ENCODE measurements at regions not wholly inside any gene's neighbourhood (a gene's known extent, or its start where the extent isn't known, plus 50 kb on each side); places are given as distances from the start of the nearest gene placed in this dataset.
"Not testable (repeated sequence)": the region's sequence is repeated elsewhere in the genome, so short reads cannot be mapped to it uniquely, and the experiment has no call there.

- H3K36me3 ChIP-seq (replicated peaks in 1 of 2); H3K27ac ChIP-seq; DNase-seq; intact Hi-C loops (cut with DNase I); H3K9me3 ChIP-seq (replicated peaks in 1 of 3); H3K27me3 ChIP-seq; H3K4me3 ChIP-seq; H3K4me1 ChIP-seq (replicated peaks in 1 of 2): not testable (repeated sequence)
- WGBS, 4 donors, result 83 to 89% (median 87%) methylated on average over 15 to 30 of the region's 30 CpGs
Observed at GRCh38 chr17:26981845-26982425, 312.0 kb upstream of the WSB1 start.

- intact Hi-C loops (cut with DNase I); DNase-seq; H3K27ac ChIP-seq; H3K27me3 ChIP-seq; H3K9me3 ChIP-seq (replicated peaks in 1 of 3); H3K4me3 ChIP-seq; H3K36me3 ChIP-seq (replicated peaks in 1 of 2); H3K4me1 ChIP-seq (replicated peaks in 1 of 2): not testable (repeated sequence)
- 76 to 90% (median 80%) methylated on average over 3 of the region's 3 CpGs for WGBS, 4 donors
Observed at GRCh38 chr17:26982563-26982962, 311.4 kb upstream of the WSB1 start.

GRCh38 chr17:26987851-26988250 is 306.1 kb upstream of the WSB1 start:
- H3K4me1 ChIP-seq (replicated peaks in 1 of 2); H3K4me3 ChIP-seq; H3K27ac ChIP-seq; intact Hi-C loops (cut with DNase I); DNase-seq; H3K9me3 ChIP-seq (replicated peaks in 1 of 3); H3K27me3 ChIP-seq; H3K36me3 ChIP-seq (replicated peaks in 1 of 2): not testable (repeated sequence)
- 52 to 64% (median 63%) methylated on average over 3 of the region's 3 CpGs for WGBS, 4 donors

GRCh38 chr17:26994648-26995047 is 299.3 kb upstream of the WSB1 start:
- not testable (repeated sequence) for H3K4me3 ChIP-seq

GRCh38 chr17:26996146-26996916 is 297.6 kb upstream of the WSB1 start:
- intact Hi-C loops (cut with DNase I); H3K27me3 ChIP-seq; DNase-seq; H3K36me3 ChIP-seq (replicated peaks in 1 of 2); H3K9me3 ChIP-seq (replicated peaks in 1 of 3); H3K4me1 ChIP-seq (replicated peaks in 1 of 2); H3K4me3 ChIP-seq; H3K27ac ChIP-seq: not testable (repeated sequence)
- 55 to 67% (median 65%) methylated on average over 5 to 7 of the region's 7 CpGs for WGBS, 4 donors

More at GRCh38 chr17:26994648-26995047, 299.3 kb upstream of the WSB1 start:
- H3K4me1 ChIP-seq (replicated peaks in 1 of 2); H3K27me3 ChIP-seq; intact Hi-C loops (cut with DNase I); H3K27ac ChIP-seq; H3K9me3 ChIP-seq (replicated peaks in 1 of 3); H3K36me3 ChIP-seq (replicated peaks in 1 of 2); DNase-seq: not testable (repeated sequence)
- 70 to 78% (median 76%) methylated on average over 4 to 6 of the region's 6 CpGs for WGBS, 4 donors

DNA sequence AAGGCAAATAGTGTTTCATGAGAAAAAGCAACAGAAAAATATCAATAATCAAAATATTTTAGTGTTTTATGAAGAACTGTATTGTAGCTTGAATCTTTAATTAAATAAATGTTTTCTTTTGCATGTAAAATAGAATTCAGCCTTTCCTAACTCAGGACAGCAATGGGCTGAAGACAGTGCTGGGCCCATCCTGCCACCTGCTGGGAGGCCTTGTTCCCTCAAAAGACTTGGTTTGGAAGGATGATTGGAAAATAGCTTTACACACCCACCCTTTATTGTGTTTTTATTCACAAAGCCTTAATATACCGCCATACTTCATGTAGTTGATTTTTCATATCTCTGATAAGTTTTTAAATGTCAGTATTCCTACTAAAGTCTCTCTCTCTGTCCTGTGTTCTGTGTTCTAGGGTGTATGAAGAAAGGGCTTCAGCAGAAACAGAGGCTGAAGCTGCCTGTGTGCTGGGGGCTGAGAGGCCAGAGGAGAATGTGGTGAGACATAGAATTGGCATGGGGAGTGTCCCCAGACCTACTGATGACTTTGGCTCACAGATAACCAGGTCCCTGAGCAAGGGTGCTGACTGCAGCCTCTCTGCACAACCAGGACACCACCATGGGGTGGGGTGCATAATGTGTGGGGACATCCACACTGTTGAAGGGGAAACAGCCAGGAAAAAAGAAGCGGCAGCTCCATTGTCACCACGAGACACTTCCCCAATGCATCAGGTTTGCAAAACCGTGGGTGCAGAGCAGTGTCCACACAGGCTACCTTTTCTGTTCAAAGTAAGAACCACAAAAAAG is 286.0 kb upstream of the WSB1 start:
- DNase-seq; H3K27me3 ChIP-seq; H3K9me3 ChIP-seq (replicated peaks in 1 of 3); H3K4me1 ChIP-seq (replicated peaks in 1 of 2); H3K27ac ChIP-seq; intact Hi-C loops (cut with DNase I); H3K36me3 ChIP-seq (replicated peaks in 1 of 2); H3K4me3 ChIP-seq: not testable (repeated sequence)
- 44 to 69% (median 64%) methylated on average over 4 of the region's 4 CpGs for WGBS, 4 donors

- Histone ChIP-seq H3K27ac (no peak overlapping the region), H3K4me1 (replicated peaks in 1 of 2) (no peaks in the 10 kb centered on the region), H3K36me3 (replicated peaks in 1 of 2) (no peaks in the 10 kb centered on the region), H3K27me3 (peaks cover 5% of the 10 kb centered on the region), H3K4me3 (no peak overlapping the region), H3K9me3 (replicated peaks in 1 of 3) (no peaks in the 10 kb centered on the region)
- no peak for DNase-seq
- intact Hi-C loops (cut with DNase I), result no loop called here
- TF ChIP-seq POLR2A (IDR thresholded peaks at IDR 0.05) (no peak), CTCF (IDR thresholded peaks at IDR 0.05) (no peak)
- WGBS, 4 donors, result 67 to 82% (median 78%) methylated on average over 14 of the region's 14 CpGs
Observed at GRCh38 chr17:27009087-27009486, 284.8 kb upstream of the WSB1 start.

GRCh38 chr17:27010138-27010537 is 283.8 kb upstream of the WSB1 start:
- H3K9me3 ChIP-seq (replicated peaks in 1 of 3); H3K4me3 ChIP-seq; H3K27me3 ChIP-seq; intact Hi-C loops (cut with DNase I); H3K27ac ChIP-seq; H3K4me1 ChIP-seq (replicated peaks in 1 of 2); DNase-seq; H3K36me3 ChIP-seq (replicated peaks in 1 of 2): not testable (repeated sequence)
- WGBS, 4 donors, result 44 to 52% (median 47%) methylated on average over 2 to 3 of the region's 3 CpGs

DNA sequence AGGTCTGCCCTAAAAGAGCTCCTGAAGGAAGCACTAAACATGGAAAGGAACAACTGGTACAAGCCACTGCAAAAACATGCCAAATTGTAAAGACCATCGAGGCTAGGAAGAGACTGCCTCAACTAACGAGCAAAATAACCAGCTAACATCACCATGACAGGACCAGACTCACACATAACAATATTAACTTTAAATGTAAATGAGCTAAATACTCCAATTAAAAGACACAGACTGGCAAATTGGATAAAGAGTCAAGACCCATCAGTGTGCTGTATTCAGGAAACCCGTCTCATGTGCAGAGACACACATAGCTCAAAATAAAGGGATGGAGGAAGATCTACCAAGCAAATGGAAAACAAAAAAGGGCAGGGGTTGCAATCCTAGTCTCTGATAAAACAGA is 263.4 kb upstream of the WSB1 start:
- H3K36me3 ChIP-seq (replicated peaks in 1 of 2); H3K4me3 ChIP-seq; H3K9me3 ChIP-seq (replicated peaks in 1 of 3); H3K4me1 ChIP-seq (replicated peaks in 1 of 2); H3K27me3 ChIP-seq; DNase-seq; intact Hi-C loops (cut with DNase I); H3K27ac ChIP-seq: not testable (repeated sequence)
- WGBS, 4 donors, result 53 to 63% (median 57%) methylated on average over 3 of the region's 3 CpGs
